GM19463 (cell line): ENCODE measurements at regions not wholly inside any gene's neighbourhood (a gene's known extent, or its start where the extent isn't known, plus 50 kb on each side); places are given as distances from the start of the nearest gene placed in this dataset.
A peak's percentile ranks its signal among the peaks of the same experiment; 100 is the strongest.

Experiments
- ATAC-seq: cut with Tn5 transposase; IDR thresholded peaks from one replicate; pipeline ENCODE4 v1.9.1; 2021; ENCODE audit warnings: mild to moderate bottlenecking, moderate library complexity; ENCODE audit not compliant: unreplicated experiment

- ATAC-seq = no peak
Observed at GRCh38 chr9:113646946-113647914, 183.7 kb downstream of the RGS3 start.

- ATAC-seq = no peak
Observed at GRCh38 chr9:113648048-113648447, 184.5 kb downstream of the RGS3 start.

GRCh38 chr9:113648586-113648985, 185.1 kb downstream of the RGS3 start:
- no peak for ATAC-seq

- ATAC-seq = no peak
Observed at GRCh38 chr9:113649054-113649453, 185.5 kb downstream of the RGS3 start.

GRCh38 chr9:113649855-113650206, 186.3 kb downstream of the RGS3 start:
- ATAC-seq = no peak

- no peak for ATAC-seq
Observed at GRCh38 chr9:113650207-113651131, 186.9 kb downstream of the RGS3 start.

- ATAC-seq = no peak
Observed at GRCh38 chr9:113651896-113652295, 188.4 kb downstream of the RGS3 start.

GRCh38 chr9:113652355-113653152, 189.0 kb downstream of the RGS3 start:
- ATAC-seq = no peak

- no peak for ATAC-seq
Observed at GRCh38 chr9:113653746-113654604, 190.4 kb downstream of the RGS3 start.

- no peak for ATAC-seq
Observed at GRCh38 chr9:113654605-113655428, 191.3 kb downstream of the RGS3 start.

GRCh38 chr9:113656771-113657670, 193.5 kb downstream of the RGS3 start:
- no peak for ATAC-seq

GRCh38 chr9:113657765-113658544, 194.4 kb downstream of the RGS3 start:
- peak; percentile 87 for ATAC-seq

GRCh38 chr9:113658545-113658895, 195.0 kb downstream of the RGS3 start:
- no peak for ATAC-seq

- no peak for ATAC-seq
Observed at GRCh38 chr9:113659039-113659438, 195.5 kb downstream of the RGS3 start.

- ATAC-seq = no peak
Observed at GRCh38 chr9:113659740-113660139, 196.2 kb downstream of the RGS3 start.

- no peak for ATAC-seq
Observed at GRCh38 chr9:113660196-113660595, 196.7 kb downstream of the RGS3 start.

- ATAC-seq = no peak
Observed at GRCh38 chr9:113661074-113661473, 197.5 kb downstream of the RGS3 start.
